DMS153 (cell line): ENCODE measurements at regions not wholly inside any gene's neighbourhood (a gene's known extent, or its start where the extent isn't known, plus 50 kb on each side); places are given as distances from the start of the nearest gene placed in this dataset.
"Not testable (repeated sequence)": the region's sequence is repeated elsewhere in the genome, so short reads cannot be mapped to it uniquely, and the experiment has no call there.

Experiments used
- DNase-seq: peaks from one replicate; lab custom pipeline; 2025; lab: John Stamatoyannopoulos, UW

DNA sequence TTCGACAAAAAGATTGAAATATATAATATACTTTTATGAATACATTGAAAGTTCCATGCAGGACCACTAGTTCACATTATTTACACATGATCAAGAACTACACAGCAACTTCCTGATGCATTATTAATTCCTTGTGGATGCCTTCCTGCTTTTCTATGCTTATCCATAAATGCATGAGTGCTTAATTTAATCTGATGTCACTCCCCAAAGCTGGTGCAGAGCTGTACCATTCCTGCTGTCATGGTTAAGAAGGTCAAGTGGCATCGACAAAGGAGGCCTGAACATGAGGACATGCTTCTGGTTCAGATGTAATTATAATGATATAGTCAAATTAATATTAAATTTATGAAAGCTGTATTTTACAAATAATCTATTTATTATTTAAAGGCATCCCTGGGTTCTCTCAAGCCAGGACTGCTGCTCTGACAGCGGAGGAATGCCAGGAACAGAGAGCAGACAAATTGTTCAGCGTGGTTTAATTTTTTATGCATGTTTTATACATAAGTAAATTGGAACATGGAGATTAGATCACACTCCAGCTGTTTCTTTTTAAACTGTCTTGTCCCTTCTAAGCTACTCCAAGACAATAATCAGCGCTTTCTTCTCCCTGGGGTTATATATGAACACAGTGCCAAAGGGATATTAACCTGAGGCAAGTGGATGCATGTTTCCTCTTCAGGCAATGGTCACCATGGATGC is 307.3 kb upstream of the CNTNAP5 start:
- DNase-seq = no peak

DNA sequence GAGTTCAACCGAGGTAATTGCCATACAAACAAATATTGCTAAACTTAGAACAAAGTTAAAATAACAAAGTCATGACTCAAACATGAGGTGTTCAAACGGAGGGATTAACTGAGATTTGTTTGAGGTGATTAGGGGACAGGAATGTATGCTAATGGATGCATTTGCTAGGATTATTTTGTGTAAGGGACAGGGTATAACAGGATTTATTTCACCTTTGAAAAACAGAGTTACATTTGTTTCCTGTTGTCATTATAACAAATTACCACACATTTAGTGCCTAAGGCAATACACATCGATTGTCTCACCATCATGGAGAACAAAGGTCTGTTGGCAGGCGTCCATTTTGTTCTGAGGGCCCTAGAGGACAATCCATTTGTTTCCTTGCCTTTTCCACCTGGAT is 304.3 kb upstream of the CNTNAP5 start:
- peak; percentile 64 for DNase-seq

DNA sequence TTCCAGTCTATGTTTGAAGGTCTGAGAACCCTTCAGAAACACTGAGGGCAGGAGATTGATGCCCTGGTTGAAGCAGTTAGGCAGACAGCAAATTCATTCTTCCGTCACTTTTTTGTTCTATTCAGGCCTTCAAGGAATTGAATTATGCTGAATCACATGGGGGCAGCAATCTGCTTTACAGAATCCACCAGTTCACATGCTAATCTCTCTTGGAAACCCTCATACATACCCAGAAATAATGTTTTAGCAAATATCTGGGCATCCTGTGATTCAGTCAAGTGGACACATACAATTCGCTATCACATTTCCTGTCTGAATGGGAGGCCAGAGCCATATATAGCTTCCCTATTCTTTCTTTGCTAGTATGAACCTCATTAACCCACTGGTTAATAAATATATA is 301.4 kb upstream of the CNTNAP5 start:
- DNase-seq = no peak

DNA sequence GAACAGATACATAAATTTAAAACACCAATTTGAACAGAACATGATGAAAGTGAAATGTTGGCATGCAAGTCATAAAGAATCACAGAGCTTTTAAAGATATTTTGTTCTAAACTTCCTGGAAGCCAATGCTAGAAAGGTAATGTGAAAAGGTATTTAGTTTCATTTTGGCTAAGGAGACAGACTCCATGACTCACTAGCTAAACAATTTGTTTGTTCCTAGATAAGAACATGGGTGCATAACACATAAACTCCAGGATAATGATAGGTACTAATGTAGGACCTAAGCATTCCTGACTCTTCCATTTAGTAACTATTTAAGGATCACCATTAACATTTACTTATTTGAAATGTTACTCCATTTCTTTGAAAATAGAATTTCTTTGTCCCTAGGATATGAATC is 292.5 kb upstream of the CNTNAP5 start:
- peak; percentile 88 for DNase-seq

DNA sequence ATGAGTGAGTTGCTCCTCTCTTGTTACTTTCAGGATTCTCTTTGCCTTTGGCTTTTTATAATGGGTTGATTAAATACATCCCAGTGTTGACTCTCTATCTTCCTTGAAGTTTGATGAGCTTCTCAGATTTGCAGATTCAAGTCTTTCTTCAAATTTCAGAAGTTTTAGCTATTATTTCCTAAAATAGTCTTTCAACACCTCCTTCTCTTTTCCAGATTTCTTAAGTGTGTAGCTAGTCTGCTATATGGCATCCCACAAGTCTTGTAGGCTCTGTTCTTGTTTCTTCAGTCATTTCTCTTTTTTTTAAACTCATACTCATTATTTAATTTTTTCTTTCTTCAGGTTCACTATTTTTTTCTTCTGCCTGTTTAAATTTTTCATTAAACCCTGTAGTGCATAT is 287.7 kb upstream of the CNTNAP5 start:
- no peak for DNase-seq

DNA sequence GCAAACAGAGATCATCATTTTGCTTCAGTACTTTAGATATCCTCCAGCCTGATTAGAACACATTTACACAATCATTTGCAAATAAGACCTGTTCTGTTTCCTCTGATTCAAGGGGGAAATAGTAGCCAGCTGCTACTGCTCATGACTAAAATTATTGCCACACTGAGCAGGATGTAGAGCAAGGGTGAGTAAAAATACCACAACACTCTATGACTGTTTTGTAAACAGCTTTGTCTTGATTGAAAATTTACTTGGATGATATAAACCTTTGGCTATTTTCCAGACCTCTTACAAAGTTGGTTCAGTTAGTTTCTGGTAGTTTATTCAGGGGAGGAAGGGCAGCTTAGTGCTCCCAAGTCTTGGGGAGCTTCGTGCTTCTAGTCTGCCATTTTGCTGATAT is 286.4 kb upstream of the CNTNAP5 start:
- DNase-seq = peak; percentile 70

DNA sequence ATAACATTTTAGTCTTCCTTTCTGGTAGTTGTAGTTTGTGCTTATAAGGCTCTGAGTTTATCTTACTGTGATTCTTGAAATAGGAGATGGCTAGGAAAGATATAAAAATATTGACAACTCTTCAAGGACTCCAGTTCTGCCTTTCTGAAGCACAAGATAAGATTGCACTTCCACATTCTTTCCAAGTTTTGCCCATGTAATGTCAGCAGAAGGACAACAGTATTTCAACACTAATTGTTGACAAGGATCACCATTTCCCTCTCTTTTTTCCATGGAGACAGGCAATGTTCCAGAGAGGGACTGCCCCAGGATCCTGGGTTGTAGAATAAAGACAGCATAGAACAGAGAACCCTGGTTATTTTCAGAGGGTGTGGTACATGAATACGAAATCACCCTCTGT is 279.1 kb upstream of the CNTNAP5 start:
- DNase-seq = no peak

DNA sequence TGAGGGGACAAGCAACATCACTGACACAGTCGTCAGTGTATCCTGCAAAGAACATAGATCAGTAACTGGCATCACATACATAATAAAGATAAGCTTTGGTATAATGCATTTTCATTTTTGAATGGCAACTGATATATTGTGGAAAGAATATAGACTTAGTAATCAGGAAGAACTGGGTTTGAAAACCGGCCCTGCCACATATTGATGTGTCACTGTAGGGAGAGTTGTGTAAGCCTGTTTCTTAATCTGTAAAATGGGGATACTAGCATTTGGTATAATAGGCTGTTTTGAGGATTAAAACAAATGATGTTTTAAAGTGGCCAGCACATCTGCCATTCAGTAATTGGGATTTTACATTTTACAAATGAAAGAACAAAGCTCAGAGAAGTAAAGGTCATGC is 277.8 kb upstream of the CNTNAP5 start:
- no peak for DNase-seq

DNA sequence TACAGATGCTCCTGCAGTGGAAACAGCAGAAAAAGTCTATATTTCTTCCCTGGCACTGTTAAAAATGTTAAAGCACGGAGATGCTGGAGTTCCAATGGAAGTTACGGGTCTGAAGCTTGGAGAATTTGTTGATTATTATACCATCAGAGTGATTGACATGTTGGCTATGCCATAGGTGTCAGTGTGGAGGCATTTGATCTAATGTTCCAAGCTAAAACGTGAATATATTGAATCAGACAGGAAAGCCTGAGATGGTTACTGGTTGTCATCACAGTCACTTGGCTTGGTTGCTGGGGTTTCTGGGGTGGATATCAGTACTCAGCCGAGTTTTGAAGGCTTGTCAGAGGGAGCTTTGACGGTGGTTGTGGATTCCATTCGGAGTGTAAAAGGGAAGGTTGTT is 262.9 kb upstream of the CNTNAP5 start:
- no peak for DNase-seq

DNA sequence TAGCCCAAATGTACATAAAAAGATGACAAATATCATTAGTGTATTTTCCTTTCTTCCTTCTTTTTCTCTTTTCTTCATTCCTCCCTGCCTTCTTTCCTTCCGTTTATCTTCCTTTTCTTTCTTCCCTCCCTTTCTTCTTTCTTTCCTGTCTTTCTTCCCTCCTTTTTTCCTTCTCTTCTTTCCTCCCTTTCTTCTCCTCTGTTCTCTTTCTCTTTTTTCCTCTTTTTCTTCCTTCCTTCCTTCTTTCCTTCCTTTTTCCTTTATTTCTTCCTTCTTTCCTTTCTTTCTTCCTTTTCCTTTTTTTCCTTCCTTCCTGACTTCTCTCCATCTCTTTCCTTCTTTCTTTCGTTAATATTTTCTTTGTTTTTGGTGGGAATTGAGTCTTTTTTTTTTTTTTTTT is 256.9 kb upstream of the CNTNAP5 start:
- DNase-seq = no peak

DNA sequence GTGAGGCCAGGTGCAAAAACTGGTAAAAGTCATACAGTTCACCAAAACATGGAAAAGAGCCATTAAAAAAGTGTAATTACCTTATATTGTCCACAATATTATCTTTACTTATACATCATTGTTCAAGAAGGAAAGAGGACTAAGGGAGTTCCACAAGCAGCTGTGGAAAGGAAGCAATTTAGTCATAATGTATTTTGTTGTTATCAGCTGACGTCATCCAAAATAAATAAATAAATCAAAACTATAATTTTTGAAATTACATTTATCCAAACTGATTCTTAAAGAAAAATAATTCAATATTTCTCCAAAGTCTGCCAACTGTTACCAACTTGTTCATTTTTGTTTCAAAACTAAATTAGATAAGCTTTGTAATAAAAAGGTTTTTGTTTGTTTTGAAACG is 256.1 kb upstream of the CNTNAP5 start:
- no peak for DNase-seq

DNA sequence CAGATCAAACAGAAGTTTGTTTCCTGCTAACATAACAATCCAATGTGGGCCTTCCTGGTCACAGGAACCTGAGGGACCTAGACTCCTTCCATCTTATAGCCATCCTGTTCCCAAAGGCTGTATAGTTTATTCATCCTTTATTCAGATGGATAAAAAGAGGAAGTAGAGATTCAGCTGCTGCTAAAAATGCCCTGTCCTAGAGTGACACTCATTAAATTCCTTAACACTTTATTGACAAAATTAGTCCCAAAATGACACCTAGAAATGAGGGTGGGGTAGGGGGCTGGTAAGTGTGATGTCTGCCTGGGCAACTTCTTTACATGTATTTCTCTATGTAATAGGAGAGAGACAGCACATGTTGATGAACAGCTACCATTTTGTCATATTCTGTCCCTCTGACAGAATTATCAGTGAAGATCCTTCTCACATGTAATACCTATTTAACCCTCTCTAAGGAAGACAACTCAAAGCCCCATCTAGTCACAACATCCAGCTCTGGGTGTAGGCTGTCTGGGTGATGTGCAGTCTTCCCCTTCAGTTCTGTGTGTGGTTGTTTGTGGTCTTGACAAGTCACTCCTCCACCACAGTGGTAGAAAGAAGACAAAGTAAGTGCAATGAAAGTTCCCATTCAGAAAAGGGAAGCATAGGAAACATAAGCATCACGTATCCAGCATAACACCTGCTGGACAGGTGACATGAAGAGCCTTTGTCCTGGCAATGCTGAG is 253.9 kb upstream of the CNTNAP5 start:
- DNase-seq = peak; percentile 17

DNA sequence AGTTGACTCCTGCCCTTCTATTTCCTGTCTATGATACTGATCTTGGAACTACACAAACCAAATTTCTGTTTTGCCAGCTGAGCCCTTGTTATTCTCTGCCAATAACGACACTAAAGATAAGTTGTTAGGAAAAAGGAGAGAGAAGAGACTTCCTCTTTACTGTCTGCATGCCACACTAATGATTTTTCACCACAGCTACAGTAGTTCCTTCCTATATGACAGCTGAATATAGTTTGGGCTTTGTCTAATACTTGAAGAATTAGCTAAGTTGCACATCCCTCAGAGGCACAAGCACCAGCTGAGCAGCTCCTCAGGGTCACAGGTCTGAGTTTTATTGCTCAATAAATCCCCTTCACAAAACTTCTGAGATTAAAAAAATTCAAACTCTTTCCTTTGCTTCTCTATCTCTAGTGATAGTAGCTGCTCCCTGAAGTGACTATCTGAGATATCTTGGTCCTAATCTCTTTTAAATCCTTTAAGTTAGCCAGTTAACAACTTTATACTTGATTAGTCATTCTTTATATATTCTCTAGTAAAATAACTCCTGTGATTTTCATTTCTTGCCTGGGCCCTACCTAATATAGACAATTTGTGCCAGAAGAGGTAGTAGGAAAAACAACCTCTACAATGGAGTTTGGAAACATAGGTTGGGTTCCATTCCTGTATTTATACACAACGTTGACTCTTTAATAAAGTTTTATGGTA is 253.0 kb upstream of the CNTNAP5 start:
- no peak for DNase-seq

DNA sequence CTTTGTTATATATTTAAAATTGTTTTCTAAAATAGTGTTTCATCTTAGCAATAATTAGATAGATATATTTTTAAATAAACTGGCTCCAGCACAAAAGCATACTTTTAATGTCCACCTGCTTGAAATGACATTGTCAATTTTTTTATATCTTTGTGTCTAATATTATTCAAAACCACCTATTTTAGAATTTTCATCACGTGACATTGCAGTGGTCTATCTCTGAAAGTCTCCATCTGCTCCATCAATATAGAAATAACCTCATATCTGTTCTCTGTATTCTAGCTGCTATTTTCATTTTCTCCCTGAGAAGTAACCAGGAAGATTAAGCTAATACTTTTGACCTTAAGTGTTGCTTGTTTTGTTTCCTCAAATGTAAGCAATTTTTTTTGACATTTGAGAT is 248.0 kb upstream of the CNTNAP5 start:
- DNase-seq = no peak

DNA sequence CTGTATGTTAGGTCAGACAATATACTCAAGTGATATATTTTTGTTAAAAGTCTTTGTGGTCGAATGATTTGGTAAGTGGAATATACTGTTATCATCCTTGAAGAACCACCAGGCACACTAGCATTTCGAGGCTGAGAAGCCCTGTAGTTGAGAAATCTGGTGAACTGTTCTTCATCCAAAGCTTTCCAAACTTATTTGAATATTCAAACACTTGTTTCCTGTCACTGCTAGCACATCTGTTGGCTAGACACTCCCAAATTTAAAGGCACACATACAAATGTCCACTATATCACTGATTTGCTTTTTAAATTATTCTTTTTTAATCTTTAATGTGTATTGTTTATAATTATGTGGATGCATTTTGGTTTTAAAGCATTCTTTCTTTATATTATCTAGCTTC is 241.9 kb upstream of the CNTNAP5 start:
- no peak for DNase-seq

DNA sequence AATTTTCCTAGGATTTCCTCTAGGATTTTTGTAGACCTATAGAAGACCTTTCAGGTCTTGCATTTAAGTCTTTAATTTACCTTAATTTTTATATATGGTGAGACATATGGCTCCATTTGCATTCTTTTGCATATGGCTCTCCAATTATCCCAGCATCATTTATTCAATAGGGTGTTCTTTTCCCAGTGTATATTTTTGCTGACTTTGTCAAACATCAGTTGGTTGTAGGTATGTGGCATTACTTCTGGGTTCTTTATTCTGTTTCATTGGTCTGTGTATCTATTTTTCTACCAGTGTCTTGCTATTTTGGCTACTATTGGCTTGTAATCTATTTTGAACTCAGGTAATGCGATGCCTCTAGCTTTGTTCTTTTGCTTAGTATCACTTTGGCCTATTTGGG is 239.8 kb upstream of the CNTNAP5 start:
- DNase-seq = no peak

DNA sequence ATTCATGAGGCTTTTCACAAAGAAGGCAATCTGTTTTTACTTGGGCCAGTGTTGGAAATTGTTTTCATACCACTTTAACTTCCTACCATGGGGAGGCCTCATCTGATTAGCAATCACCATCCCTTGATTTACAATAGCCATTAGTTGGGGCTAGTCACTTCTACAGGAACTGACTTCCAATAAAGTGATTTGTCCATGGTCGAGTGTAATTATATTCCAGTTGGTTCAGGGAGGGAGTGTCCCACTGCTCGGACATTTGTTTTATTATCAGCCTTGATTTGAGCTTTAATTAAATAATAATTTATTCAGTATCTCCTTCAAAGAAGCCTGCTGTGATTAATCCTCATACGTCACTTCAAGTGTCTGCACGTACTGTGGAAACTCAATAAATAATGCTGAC is 233.9 kb upstream of the CNTNAP5 start:
- no peak for DNase-seq

DNA sequence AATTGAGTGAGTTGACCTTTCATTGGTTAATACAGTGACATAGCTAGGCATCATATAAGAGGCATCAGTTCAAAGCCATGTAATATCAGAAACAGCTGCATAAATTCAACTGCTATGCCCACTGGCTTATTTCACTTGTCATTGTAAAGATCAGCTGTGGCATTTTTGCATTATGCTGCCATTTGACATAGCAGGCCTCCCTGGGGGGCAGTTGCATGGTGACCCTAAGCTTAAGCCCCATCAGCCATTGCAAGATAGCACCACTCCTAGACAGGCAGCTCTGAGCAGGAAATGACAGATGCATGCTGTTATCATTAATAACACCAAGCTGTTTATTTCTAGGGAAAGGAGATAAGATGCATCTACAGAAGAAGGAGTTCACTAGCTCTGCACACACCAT is 233.4 kb upstream of the CNTNAP5 start:
- DNase-seq = no peak

DNA sequence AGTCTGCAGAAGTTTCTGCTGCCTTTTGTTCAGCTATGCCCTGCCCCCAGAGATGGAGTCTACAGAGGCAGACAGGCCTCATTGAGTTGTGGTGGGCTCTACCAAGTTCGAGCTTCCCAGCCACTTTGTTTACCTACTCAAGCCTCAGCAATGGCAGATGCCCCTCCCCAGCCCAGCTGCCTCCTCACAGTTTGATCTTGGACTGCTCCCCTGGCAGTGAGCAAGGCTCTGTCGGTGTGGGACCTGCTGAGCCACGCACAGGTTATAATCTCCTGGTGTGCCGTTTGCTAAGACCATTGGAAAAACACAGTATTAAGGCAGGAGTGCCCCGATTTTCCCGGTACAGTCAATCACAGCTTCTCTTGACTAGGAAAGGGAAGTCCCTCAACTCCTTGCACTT is 221.0 kb upstream of the CNTNAP5 start:
- not testable (repeated sequence) for DNase-seq

DNA sequence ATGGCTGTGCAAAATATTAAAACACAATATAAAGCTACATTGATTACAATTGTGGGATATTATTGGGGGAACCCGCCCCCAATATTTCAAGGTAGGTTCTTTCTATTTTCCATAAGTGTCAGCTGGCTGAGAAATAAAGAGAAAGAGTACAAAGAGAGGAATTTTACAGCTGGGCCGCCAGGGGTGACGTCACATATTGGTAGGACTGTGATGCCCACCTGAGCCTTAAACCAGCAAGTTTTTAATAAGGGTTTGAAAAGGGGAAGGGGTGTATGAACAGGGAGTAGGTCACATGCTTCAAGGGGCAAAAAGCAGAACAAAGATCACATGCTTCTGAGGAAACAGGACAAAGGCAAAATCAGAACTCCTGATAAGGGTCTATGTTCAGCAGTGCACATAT is 219.3 kb upstream of the CNTNAP5 start:
- DNase-seq = not testable (repeated sequence)

DNA sequence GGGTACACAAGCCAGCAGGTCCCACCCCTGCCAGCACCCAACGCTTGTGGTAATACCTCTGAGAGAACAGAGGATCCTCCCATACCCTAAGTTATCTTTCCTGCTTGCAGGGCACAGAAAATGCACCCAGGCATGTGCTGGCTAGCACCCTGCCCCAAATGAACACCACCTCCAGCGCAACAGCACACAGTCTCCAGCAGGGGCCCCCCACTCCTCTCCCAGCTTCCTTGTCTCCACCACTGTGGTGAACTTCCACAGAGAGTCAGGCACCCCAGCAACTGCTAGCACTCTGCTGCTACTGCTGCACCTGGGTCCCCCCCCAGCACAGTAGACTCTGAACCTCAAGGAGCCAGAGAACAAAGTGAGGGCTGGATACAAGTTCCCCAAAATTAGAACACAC is 216.8 kb upstream of the CNTNAP5 start:
- no peak for DNase-seq

DNA sequence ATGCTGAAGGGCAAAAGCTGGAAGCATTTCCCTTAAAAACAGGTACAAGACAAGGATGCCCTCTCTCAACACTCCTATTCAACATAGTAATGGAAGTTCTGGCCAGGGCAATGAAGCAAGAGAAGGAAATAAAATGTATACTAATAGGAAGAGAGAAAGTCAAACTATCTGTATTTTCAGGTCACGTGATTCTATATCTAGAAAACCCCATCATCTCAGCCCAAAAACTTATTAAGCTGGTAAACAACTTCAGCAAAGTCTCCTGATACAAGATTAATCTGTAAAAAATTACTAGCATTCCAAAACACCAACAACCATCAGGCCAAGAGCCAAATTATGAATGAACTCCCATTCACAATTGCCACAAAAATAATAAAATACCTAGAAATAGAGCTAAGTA is 213.2 kb upstream of the CNTNAP5 start:
- DNase-seq = no peak

DNA sequence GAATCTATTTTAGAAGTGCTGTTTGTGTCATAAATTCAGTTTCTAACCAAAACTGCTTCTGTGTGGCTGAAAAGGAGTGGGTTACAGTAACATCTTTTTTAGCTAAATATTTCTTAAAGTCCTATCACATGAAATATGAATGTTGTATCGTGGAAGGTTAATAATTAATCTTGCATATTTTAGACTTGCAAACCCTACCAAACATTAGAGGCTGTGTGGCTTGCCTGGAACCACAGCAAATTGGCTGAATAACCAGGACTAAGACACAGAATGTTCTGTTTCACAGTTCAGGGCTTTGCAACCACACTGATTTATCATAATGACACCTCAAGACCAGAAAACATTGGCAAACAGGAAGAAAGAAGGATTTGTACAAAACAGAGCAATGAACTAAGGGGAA is 208.9 kb upstream of the CNTNAP5 start:
- DNase-seq = no peak
